ENCODE measurements at regions not wholly inside any gene's neighbourhood (a gene's known extent, or its start where the extent isn't known, plus 50 kb on each side); places are given as distances from the start of the nearest gene placed in this dataset.

GRCh38 chr9:109971226-109971625, 191.2 kb downstream of the PALM2AKAP2 start:
- Histone ChIP-seq H3K27ac (ENCODE audit: low read depth, low read length) (no peak overlapping the region), H3K9me3 (ENCODE audit: insufficient read depth, low read depth, low read length) (no peaks in the 10 kb centered on the region), H3K9ac (ENCODE audit: low read depth, low read length) (no peak overlapping the region), H3K27me3 (ENCODE audit: insufficient read depth, low read length) (no peaks in the 10 kb centered on the region), H3K4me1 (ENCODE audit: insufficient read depth, low read length) (no peaks in the 10 kb centered on the region), H3K36me3 (ENCODE audit: insufficient read depth, low read length) (no peaks in the 10 kb centered on the region), H3K4me3 (ENCODE audit: low read length) (no peak overlapping the region)
- 98% methylated on average over 5 of the region's 5 CpGs for WGBS

GRCh38 chr9:109972026-109972882, 192.3 kb downstream of the PALM2AKAP2 start:
- H3K9me3 ChIP-seq (ENCODE audit: insufficient read depth, low read depth, low read length) = no peaks in the 10 kb centered on the region
- H3K4me3 ChIP-seq (ENCODE audit: low read length) = no peak overlapping the region
- no peak overlapping the region for H3K27ac ChIP-seq (ENCODE audit: low read depth, low read length)
- H3K36me3 ChIP-seq (ENCODE audit: insufficient read depth, low read length) = no peaks in the 10 kb centered on the region
- 90% methylated on average over 6 of the region's 6 CpGs for WGBS
- no peak overlapping the region for H3K9ac ChIP-seq (ENCODE audit: low read depth, low read length)
- no peaks in the 10 kb centered on the region for H3K4me1 ChIP-seq (ENCODE audit: insufficient read depth, low read length)
- no peaks in the 10 kb centered on the region for H3K27me3 ChIP-seq (ENCODE audit: insufficient read depth, low read length)

GRCh38 chr9:109973336-109973735, 193.3 kb downstream of the PALM2AKAP2 start:
- H3K27me3 ChIP-seq (ENCODE audit: insufficient read depth, low read length) = no peaks in the 10 kb centered on the region
- WGBS = 90% methylated on average over 1 of the region's 1 CpG
- no peak overlapping the region for H3K27ac ChIP-seq (ENCODE audit: low read depth, low read length)
- no peaks in the 10 kb centered on the region for H3K4me1 ChIP-seq (ENCODE audit: insufficient read depth, low read length)
- no peaks in the 10 kb centered on the region for H3K9me3 ChIP-seq (ENCODE audit: insufficient read depth, low read depth, low read length)
- no peak overlapping the region for H3K9ac ChIP-seq (ENCODE audit: low read depth, low read length)
- no peak overlapping the region for H3K4me3 ChIP-seq (ENCODE audit: low read length)
- H3K36me3 ChIP-seq (ENCODE audit: insufficient read depth, low read length) = no peaks in the 10 kb centered on the region

- Histone ChIP-seq H3K27ac (ENCODE audit: low read depth, low read length) (no peak overlapping the region), H3K27me3 (ENCODE audit: insufficient read depth, low read length) (no peaks in the 10 kb centered on the region), H3K4me1 (ENCODE audit: insufficient read depth, low read length) (no peaks in the 10 kb centered on the region), H3K9ac (ENCODE audit: low read depth, low read length) (no peak overlapping the region), H3K36me3 (ENCODE audit: insufficient read depth, low read length) (no peaks in the 10 kb centered on the region), H3K9me3 (ENCODE audit: insufficient read depth, low read depth, low read length) (no peaks in the 10 kb centered on the region), H3K4me3 (ENCODE audit: low read length) (no peak overlapping the region)
- WGBS = 96% methylated on average over 6 of the region's 7 CpGs
These were observed 194.3 kb downstream of the PALM2AKAP2 start for GRCh38 chr9:109974143-109974917.

GRCh38 chr9:109974918-109975276, 194.9 kb downstream of the PALM2AKAP2 start:
- Histone ChIP-seq H3K4me1 (ENCODE audit: insufficient read depth, low read length) (no peaks in the 10 kb centered on the region), H3K9ac (ENCODE audit: low read depth, low read length) (no peak overlapping the region), H3K36me3 (ENCODE audit: insufficient read depth, low read length) (no peaks in the 10 kb centered on the region), H3K27ac (ENCODE audit: low read depth, low read length) (no peak overlapping the region), H3K9me3 (ENCODE audit: insufficient read depth, low read depth, low read length) (no peaks in the 10 kb centered on the region), H3K27me3 (ENCODE audit: insufficient read depth, low read length) (no peaks in the 10 kb centered on the region), H3K4me3 (ENCODE audit: low read length) (no peak overlapping the region)
- WGBS = 87% methylated on average over 2 of the region's 4 CpGs

- Histone ChIP-seq H3K36me3 (ENCODE audit: insufficient read depth, low read length) (no peaks in the 10 kb centered on the region), H3K4me1 (ENCODE audit: insufficient read depth, low read length) (no peaks in the 10 kb centered on the region), H3K27ac (ENCODE audit: low read depth, low read length) (no peak overlapping the region), H3K9ac (ENCODE audit: low read depth, low read length) (no peak overlapping the region), H3K27me3 (ENCODE audit: insufficient read depth, low read length) (no peaks in the 10 kb centered on the region), H3K9me3 (ENCODE audit: insufficient read depth, low read depth, low read length) (no peaks in the 10 kb centered on the region), H3K4me3 (ENCODE audit: low read length) (no peak overlapping the region)
- WGBS = 95% methylated on average over 5 of the region's 5 CpGs
These were observed 195.7 kb downstream of the PALM2AKAP2 start for GRCh38 chr9:109975574-109976295.

GRCh38 chr9:109976303-109976702, 196.3 kb downstream of the PALM2AKAP2 start:
- Histone ChIP-seq H3K9ac (ENCODE audit: low read depth, low read length) (no peak overlapping the region), H3K9me3 (ENCODE audit: insufficient read depth, low read depth, low read length) (no peaks in the 10 kb centered on the region), H3K27me3 (ENCODE audit: insufficient read depth, low read length) (no peaks in the 10 kb centered on the region), H3K27ac (ENCODE audit: low read depth, low read length) (no peak overlapping the region), H3K36me3 (ENCODE audit: insufficient read depth, low read length) (no peaks in the 10 kb centered on the region), H3K4me3 (ENCODE audit: low read length) (no peak overlapping the region), H3K4me1 (ENCODE audit: insufficient read depth, low read length) (no peaks in the 10 kb centered on the region)

- H3K36me3 ChIP-seq (ENCODE audit: insufficient read depth, low read length) = no peaks in the 10 kb centered on the region
- no peaks in the 10 kb centered on the region for H3K9me3 ChIP-seq (ENCODE audit: insufficient read depth, low read depth, low read length)
- no peaks in the 10 kb centered on the region for H3K27me3 ChIP-seq (ENCODE audit: insufficient read depth, low read length)
- no peak overlapping the region for H3K9ac ChIP-seq (ENCODE audit: low read depth, low read length)
- no peak overlapping the region for H3K27ac ChIP-seq (ENCODE audit: low read depth, low read length)
- no peak overlapping the region for H3K4me3 ChIP-seq (ENCODE audit: low read length)
- 97% methylated on average over 2 of the region's 2 CpGs for WGBS
- H3K4me1 ChIP-seq (ENCODE audit: insufficient read depth, low read length) = no peaks in the 10 kb centered on the region
These were observed 197.5 kb downstream of the PALM2AKAP2 start for GRCh38 chr9:109977521-109977920.

GRCh38 chr9:109981091-109981490, 201.1 kb downstream of the PALM2AKAP2 start:
- Histone ChIP-seq H3K9me3 (ENCODE audit: insufficient read depth, low read depth, low read length) (no peaks in the 10 kb centered on the region), H3K4me1 (ENCODE audit: insufficient read depth, low read length) (no peaks in the 10 kb centered on the region), H3K27me3 (ENCODE audit: insufficient read depth, low read length) (no peaks in the 10 kb centered on the region), H3K4me3 (ENCODE audit: low read length) (no peak overlapping the region), H3K9ac (ENCODE audit: low read depth, low read length) (no peak overlapping the region), H3K27ac (ENCODE audit: low read depth, low read length) (no peak overlapping the region), H3K36me3 (ENCODE audit: insufficient read depth, low read length) (no peaks in the 10 kb centered on the region)
- 49% methylated on average over 1 of the region's 1 CpG for WGBS

GRCh38 chr9:109986521-109986991, 206.6 kb downstream of the PALM2AKAP2 start:
- Histone ChIP-seq H3K27me3 (ENCODE audit: insufficient read depth, low read length) (no peaks in the 10 kb centered on the region), H3K4me1 (ENCODE audit: insufficient read depth, low read length) (no peaks in the 10 kb centered on the region), H3K36me3 (ENCODE audit: insufficient read depth, low read length) (no peaks in the 10 kb centered on the region), H3K27ac (ENCODE audit: low read depth, low read length) (no peak overlapping the region), H3K4me3 (ENCODE audit: low read length) (no peak overlapping the region), H3K9me3 (ENCODE audit: insufficient read depth, low read depth, low read length) (no peaks in the 10 kb centered on the region), H3K9ac (ENCODE audit: low read depth, low read length) (no peak overlapping the region)
- 84% methylated on average over 1 of the region's 1 CpG for WGBS

- no peak overlapping the region for H3K27ac ChIP-seq (ENCODE audit: low read depth, low read length)
- H3K9me3 ChIP-seq (ENCODE audit: insufficient read depth, low read depth, low read length) = no peaks in the 10 kb centered on the region
- 90% methylated on average over 3 of the region's 3 CpGs for WGBS
- H3K27me3 ChIP-seq (ENCODE audit: insufficient read depth, low read length) = no peaks in the 10 kb centered on the region
- H3K4me1 ChIP-seq (ENCODE audit: insufficient read depth, low read length) = no peaks in the 10 kb centered on the region
- no peaks in the 10 kb centered on the region for H3K36me3 ChIP-seq (ENCODE audit: insufficient read depth, low read length)
- no peak overlapping the region for H3K4me3 ChIP-seq (ENCODE audit: low read length)
- H3K9ac ChIP-seq (ENCODE audit: low read depth, low read length) = no peak overlapping the region
These were observed 209.3 kb downstream of the PALM2AKAP2 start for GRCh38 chr9:109989296-109989695.
